ENCODE measurements at regions not wholly inside any gene's neighbourhood (a gene's known extent, or its start where the extent isn't known, plus 50 kb on each side); places are given as distances from the start of the nearest gene placed in this dataset.

DNA sequence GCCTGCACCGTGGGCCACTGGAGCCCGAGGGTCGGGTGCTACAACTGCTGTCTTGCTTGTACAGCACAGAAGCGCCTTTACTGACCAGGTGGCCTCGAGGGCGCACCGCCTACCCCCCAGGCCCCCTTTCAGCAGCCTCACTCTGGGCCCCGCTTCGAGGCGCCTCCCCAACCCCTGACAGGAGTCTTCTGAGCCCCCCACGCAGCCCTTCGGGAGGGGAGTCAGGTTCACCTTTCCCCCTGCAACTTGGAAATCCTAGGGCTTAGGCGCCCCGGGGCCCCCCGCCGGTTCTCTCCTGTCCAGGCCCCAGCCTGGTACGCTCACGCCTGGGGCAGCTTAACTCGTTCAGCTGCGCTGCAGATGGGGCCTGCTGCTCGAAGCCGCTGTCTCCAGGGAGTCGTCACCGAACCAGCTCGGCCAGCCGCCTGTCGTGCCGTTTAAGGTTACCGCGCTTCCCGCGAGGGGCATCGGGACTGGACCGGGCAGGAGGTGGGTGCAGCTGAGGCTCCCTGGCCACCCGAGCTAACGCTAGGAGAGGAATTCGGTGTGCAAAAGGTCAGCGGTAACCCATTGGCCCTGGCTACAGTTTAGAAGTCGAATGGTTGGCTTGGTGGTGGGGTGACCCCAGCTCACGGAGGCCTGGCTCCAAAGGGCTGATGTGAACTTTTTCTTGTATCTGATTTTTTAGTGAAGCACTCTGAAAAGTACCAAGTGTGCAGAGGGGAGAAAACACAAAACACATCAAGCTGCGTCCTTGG lies 58.9 kb upstream of the BCOR start:
- H3K27ac ChIP-seq, result no peak overlapping the region
- no peaks in the 10 kb centered on the region for H3K9me3 ChIP-seq
- DNase-seq, result no peak
- intact Hi-C loops (cut with DNase I), result loop anchor here in 1 of 2 donors (10.0 kb wide), 1 partner anchor 108 kb away; no protein-coding TSS in a partner anchor
- TF ChIP-seq, protein P1, sequence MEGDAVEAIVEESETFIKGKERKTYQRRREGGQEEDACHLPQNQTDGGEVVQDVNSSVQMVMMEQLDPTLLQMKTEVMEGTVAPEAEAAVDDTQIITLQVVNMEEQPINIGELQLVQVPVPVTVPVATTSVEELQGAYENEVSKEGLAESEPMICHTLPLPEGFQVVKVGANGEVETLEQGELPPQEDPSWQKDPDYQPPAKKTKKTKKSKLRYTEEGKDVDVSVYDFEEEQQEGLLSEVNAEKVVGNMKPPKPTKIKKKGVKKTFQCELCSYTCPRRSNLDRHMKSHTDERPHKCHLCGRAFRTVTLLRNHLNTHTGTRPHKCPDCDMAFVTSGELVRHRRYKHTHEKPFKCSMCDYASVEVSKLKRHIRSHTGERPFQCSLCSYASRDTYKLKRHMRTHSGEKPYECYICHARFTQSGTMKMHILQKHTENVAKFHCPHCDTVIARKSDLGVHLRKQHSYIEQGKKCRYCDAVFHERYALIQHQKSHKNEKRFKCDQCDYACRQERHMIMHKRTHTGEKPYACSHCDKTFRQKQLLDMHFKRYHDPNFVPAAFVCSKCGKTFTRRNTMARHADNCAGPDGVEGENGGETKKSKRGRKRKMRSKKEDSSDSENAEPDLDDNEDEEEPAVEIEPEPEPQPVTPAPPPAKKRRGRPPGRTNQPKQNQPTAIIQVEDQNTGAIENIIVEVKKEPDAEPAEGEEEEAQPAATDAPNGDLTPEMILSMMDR (IDR thresholded peaks at IDR 0.05), result no peak
- no peak overlapping the region for H3K4me3 ChIP-seq
- no peaks in the 10 kb centered on the region for H3K36me3 ChIP-seq
- peaks cover 3 to 44% of the 10 kb centered on the region in 2 donors for H3K4me1 ChIP-seq
- H3K27me3 ChIP-seq, result peaks cover 0 to 67% of the 10 kb centered on the region in 2 donors
- no peak for ATAC-seq

DNA sequence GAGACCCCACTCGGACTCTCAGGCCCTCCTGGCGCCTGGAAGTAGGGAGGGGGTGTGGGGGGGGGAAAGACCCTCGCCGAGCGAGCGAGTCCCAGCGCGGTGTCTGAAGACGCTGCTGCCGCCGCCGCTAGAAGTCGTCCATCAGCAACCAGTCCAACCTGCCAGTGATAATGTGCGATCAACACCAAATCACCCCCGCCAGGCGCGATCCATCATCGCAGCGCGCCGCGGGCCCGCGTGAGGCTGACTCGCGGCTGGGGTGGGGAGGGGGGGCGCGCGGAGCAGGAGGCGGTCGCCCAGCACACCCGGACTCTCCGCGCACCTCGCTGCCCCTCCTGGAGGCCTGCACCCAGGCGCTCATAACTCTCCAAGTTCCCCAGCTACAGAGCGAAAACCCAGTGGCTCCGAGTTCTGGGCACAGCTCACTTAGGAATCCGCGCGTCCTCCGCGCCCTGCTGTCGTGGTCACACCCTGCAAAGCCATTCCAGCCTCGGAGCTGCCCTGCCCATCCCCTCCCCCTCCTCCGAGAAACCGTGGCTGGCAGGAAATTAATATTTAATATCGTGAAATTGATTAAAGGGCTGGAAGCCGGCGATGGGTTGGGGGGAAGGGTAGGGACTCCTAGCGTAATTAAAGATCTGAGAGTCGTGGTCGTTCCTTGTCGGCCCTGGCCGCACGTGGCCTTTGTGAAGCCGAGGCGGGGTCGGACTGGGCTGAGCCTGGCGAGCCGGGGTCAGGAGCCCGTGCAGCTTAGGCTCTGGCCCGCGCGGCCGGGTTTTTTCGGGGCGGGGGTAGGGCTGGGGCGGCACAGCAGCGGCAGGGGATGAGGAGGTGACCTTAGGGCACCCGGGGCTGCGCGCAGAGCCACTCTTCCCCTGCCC lies 58.1 kb upstream of the BCOR start:
- ATAC-seq (peak; percentile 1), DNase-seq (no peak)
- intact Hi-C loops (cut with DNase I), result loop anchor here in 1 of 2 donors (10.0 kb wide), 1 partner anchor 109 kb away; no protein-coding TSS in a partner anchor
- Histone ChIP-seq H3K9me3 (no peaks in the 10 kb centered on the region), H3K27ac (peak overlapping the region; percentile 53 to 70), H3K4me3 (peak overlapping the region; percentile 15 to 37), H3K36me3 (no peaks in the 10 kb centered on the region), H3K27me3 (peaks cover 0 to 76% of the 10 kb centered on the region in 2 donors), H3K4me1 (peaks cover 3 to 44% of the 10 kb centered on the region in 2 donors)
- TF ChIP-seq, protein P1 (IDR thresholded peaks at IDR 0.05), result no peak

DNA sequence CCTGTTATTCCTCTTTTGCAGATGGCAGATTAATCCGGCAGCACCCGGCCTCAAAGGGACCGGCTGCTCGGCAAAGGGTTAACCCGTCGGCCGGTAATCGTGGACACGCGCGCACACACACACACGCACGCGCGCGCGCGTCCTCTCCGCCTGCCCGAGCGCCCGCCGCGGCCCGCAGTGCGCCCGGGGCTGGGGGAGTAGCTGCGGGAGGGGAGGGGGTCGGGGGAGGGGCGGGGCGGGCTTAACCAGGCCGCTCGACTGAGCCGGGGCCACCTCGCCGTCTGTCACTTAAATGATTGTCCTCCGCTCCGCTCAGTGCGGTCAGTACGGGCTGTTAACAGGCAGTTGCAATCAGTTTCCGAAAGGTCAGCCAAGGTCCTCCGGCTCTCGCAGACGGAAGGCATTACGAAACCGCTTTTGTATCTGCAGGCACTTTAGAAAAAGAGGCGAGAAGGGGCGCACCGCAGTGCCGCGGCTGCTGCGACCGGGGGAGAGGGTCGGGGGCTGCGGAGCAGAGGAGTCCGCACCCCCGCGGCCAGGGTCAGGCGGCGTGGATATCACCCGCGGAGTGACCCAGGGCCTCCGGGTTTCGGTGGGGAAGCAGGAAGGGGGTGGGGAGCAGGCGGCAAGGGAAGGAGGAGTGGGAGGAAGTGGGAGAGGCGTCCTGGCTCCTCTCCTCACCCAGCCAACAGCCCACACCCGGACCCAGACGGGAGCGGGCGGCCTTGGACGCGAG lies 57.3 kb upstream of the BCOR start:
- H3K4me1 ChIP-seq, result peaks cover 3 to 44% of the 10 kb centered on the region in 2 donors
- peak overlapping the region; percentile 53 to 70 for H3K27ac ChIP-seq
- peaks cover 0 to 76% of the 10 kb centered on the region in 2 donors for H3K27me3 ChIP-seq
- no peaks in the 10 kb centered on the region for H3K36me3 ChIP-seq
- TF ChIP-seq, protein P1 (IDR thresholded peaks at IDR 0.05), result no peak
- intact Hi-C loops (cut with DNase I), result loop anchor here in 1 of 2 donors (10.0 kb wide), 1 partner anchor 110 kb away; no protein-coding TSS in a partner anchor
- ATAC-seq (peak; percentile 49), DNase-seq (peak in 3 of 4 donors; percentile 76 to 86 (median 76))
- H3K9me3 ChIP-seq, result no peaks in the 10 kb centered on the region
- peak overlapping the region; percentile 15 to 37 for H3K4me3 ChIP-seq

DNA sequence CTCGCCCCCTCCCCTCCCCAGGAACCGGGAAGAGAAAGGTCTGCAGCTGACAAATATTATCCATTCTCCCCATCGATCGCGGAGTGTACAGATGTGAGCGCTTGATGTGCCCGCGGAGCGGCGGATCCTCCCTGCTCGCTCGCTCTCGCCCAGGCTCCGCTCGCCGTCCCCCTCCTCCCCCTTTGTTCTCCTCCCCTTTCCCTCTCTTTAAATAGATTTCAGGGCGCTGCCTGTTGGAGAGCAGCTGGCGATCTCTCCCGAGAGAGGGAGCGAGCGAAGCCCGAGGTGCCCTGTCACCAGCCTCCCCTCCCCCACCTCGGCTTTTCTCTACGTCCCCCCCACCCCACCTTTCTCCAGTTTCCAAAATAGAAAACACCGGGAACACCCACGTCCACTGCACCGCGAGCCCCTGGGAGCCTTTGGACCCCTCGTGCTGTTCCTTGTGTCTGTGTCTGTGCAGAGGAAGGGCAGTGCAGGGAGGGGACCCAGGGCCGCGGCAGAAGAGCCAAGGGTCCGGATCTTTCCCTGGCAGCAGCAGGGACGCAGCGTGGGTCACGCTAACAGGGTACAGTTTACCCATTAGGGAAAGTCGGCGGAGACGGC lies 56.6 kb upstream of the BCOR start:
- Histone ChIP-seq H3K4me3 (peak overlapping the region; percentile 16 to 37), H3K27me3 (peaks cover 0 to 78% of the 10 kb centered on the region in 2 donors), H3K4me1 (peaks cover 3 to 48% of the 10 kb centered on the region in 2 donors), H3K9me3 (no peaks in the 10 kb centered on the region), H3K36me3 (no peaks in the 10 kb centered on the region), H3K27ac (peak overlapping the region; percentile 59 to 70)
- ATAC-seq (peak; percentile 25), DNase-seq (peak in 1 of 4 donors; percentile 72)
- TF ChIP-seq, protein P1 (IDR thresholded peaks at IDR 0.05), result no peak
- intact Hi-C loops (cut with DNase I), result loop anchor here in 1 of 2 donors (10.0 kb wide), 1 partner anchor 110 kb away; no protein-coding TSS in a partner anchor

Measured in left lung (tissue), 4 donors.